K562 (cell line): ENCODE measurements at regions not wholly inside any gene's neighbourhood (a gene's known extent, or its start where the extent isn't known, plus 50 kb on each side); places are given as distances from the start of the nearest gene placed in this dataset.

Experiments used
- ATAC-seq: fragments of 200-7000 bp; cut with Tn5 transposase; 3 replicates; pipeline ENCODE4 v1.9.1; 2020; ENCODE audit warnings: moderate library complexity
- BruUV-seq: library from RNA; stranded (reverse); fragments of 400-500 nt; replicated peaks from 2 replicates; lab custom pipeline; 2021; lab: Mats Ljungman, UMichigan
- CTCF ChIA-PET: fragments of 300-600 bp; formaldehyde crosslinking; extraction: SDS; loops from one replicate; lab custom pipeline; 2021; ENCODE audit warnings: low intra/inter-chr PET ratio; lab: Yijun Ruan, JAX
- POLR2A ChIA-PET: fragments of 300-600, 350-650 bp; sonication (Branson Sonifier 250); formaldehyde crosslinking; extraction: SDS; loops from one replicate; lab custom pipeline; 2021; ENCODE audit warnings: antibody characterized with exemption, inconsistent platforms; lab: Yijun Ruan, JAX
- DNase-seq, 4 experiments: peaks; one replicate each; pipeline versions ENCODE4 v3.0.0 to v3.0.0-alpha.2; 2011 to 2018; ENCODE audit warnings: low spot score in 3 of 4, mixed read lengths in 3 of 4; ENCODE audit errors: extremely low read depth in 1 of 4
- FAIRE-seq: peaks from 2 replicates; lab custom pipeline; 2011; peaks lifted over from hg19 to GRCh38; lab: Jason Lieb, UNC
- H2AFZ ChIP-seq: 2 replicates; pipeline ENCODE4 v1.6.0; 2011; ENCODE audit warnings: low read depth, low read length, control low read depth, inconsistent platforms
- H3K27ac ChIP-seq: fragments of 200-600 bp; 3 replicates; pipeline ENCODE4 v1.8.0; 2011; ENCODE audit warnings: low read depth, mild to moderate bottlenecking, control low read depth, inconsistent platforms, low read length, moderate library complexity, mixed read lengths; ENCODE audit errors: extremely low read depth
- H3K27me3 ChIP-seq, 2 experiments: fragments of 300-600 bp in 1 of 2; 2 replicates in 1 of 2; 3 replicates in 1 of 2; pipeline versions ENCODE4 v1.6.0 to v1.8.0; 2011; ENCODE audit warnings: inconsistent platforms in 2 of 2, low read length in 2 of 2, mild to moderate bottlenecking in 1 of 2, mixed read lengths in 1 of 2, moderate library complexity in 1 of 2; ENCODE audit not compliant: control insufficient read depth in 2 of 2, insufficient read depth in 2 of 2
- H3K36me3 ChIP-seq: fragments of 300-600 bp; 3 replicates; pipeline ENCODE4 v1.8.0; 2011; ENCODE audit warnings: mild to moderate bottlenecking, low read length, inconsistent platforms; ENCODE audit not compliant: control insufficient read depth, insufficient read depth
- H3K4me1 ChIP-seq, 2 experiments: fragments of 200-600 bp in 1 of 2; replicated peaks in 1 of 2; 2 replicates in 1 of 2; 3 replicates in 1 of 2; pipeline versions ENCODE4 v1.5.1 to v1.8.0; 2011; ENCODE audit warnings: inconsistent platforms in 2 of 2, low read length in 2 of 2, mild to moderate bottlenecking in 1 of 2, mixed read lengths in 1 of 2, moderate library complexity in 1 of 2; ENCODE audit not compliant: control insufficient read depth in 2 of 2, insufficient read depth in 2 of 2
- H3K4me2 ChIP-seq: 2 replicates; pipeline ENCODE4 v1.6.1; 2011; ENCODE audit warnings: low read length, control low read depth, inconsistent platforms, mixed read lengths; ENCODE audit not compliant: insufficient read depth
- H3K4me3 ChIP-seq: fragments of 200-600 bp; sonication (generic), shearing (Covaris generic); 2 replicates; pipeline ENCODE4 v1.5.1; 2016; ENCODE audit warnings: control low read depth, inconsistent platforms
- H3K79me2 ChIP-seq: fragments of 200-600 bp; 3 replicates; pipeline ENCODE4 v1.8.0; 2011; ENCODE audit warnings: low read length, inconsistent platforms; ENCODE audit not compliant: control insufficient read depth, insufficient read depth
- H3K9ac ChIP-seq, 2 experiments: 2 replicates each; pipeline versions ENCODE4 v1.6.0 to v1.6.1; 2011; ENCODE audit warnings: low read depth in 2 of 2, low read length in 2 of 2, control low read depth in 1 of 2, inconsistent platforms in 1 of 2, mild to moderate bottlenecking in 1 of 2, mixed read lengths in 1 of 2; ENCODE audit not compliant: insufficient read depth in 1 of 2
- H3K9me1 ChIP-seq: one replicate; pipeline ENCODE4 v1.6.0; 2011; ENCODE audit warnings: inconsistent platforms, mild to moderate bottlenecking, low read length, moderate library complexity; ENCODE audit not compliant: control insufficient read depth, insufficient read depth
- H3K9me3 ChIP-seq: replicated peaks from 2 replicates; pipeline ENCODE4 v1.5.1; 2011; ENCODE audit warnings: low read depth, low read length, inconsistent platforms; ENCODE audit not compliant: control insufficient read depth, insufficient read depth
- H4K20me1 ChIP-seq: replicated peaks from 2 replicates; pipeline ENCODE4 v1.6.1; 2011; ENCODE audit warnings: low read length, inconsistent platforms, mixed read lengths; ENCODE audit not compliant: control insufficient read depth, insufficient read depth
- MAFG ChIP-seq: fragments of 450-650 bp; conservative IDR thresholded peaks from 2 replicates; pipeline ENCODE4 v1.6.1; 2016; ENCODE audit warnings: missing genetic modification characterization, missing compliant biosample characterization
- MEIS2 ChIP-seq: fragments of 450-650 bp; IDR thresholded peaks from 2 replicates; pipeline ENCODE4 v1.6.1; 2014; ENCODE audit warnings: mild to moderate bottlenecking; ENCODE audit not compliant: partially characterized antibody
- NONO ChIP-seq, 2 experiments: fragments of 200-400 bp in 1 of 2; fragments of 450-650 bp in 1 of 2; formaldehyde crosslinking in 1 of 2; IDR thresholded peaks; 2 replicates each; pipeline ENCODE4 v1.6.1; 2017; ENCODE audit warnings: low read depth in 2 of 2, mild to moderate bottlenecking in 2 of 2, moderate library complexity in 2 of 2, low read length in 1 of 2
- RAD21 ChIP-seq, 2 experiments: fragments of 250-450 bp in 1 of 2; fragments of 450-650 bp in 1 of 2; sonication (Bioruptor Pico) in 1 of 2; formaldehyde crosslinking in 1 of 2; IDR thresholded peaks in 1 of 2; conservative IDR thresholded peaks in 1 of 2; 2 replicates each; pipeline versions ENCODE4 v1.4.0 to v1.8.0; 2020 to 2022; ENCODE audit warnings: mild to moderate bottlenecking in 2 of 2, moderate library complexity in 1 of 2
- SMARCA5 ChIP-seq: fragments of 450-650 bp; IDR thresholded peaks from 2 replicates; pipeline ENCODE4 v1.6.1; 2016
- SRF ChIP-seq, 2 experiments: fragments of 250-450, 450-650 bp in 1 of 2; sonication (Bioruptor Pico) in 1 of 2; sonication (generic) in 1 of 2; formaldehyde crosslinking; IDR thresholded peaks; 2 replicates each; pipeline versions ENCODE4 v1.5.0 to v1.5.1; 2020 to 2022; ENCODE audit warnings: mild to moderate bottlenecking in 1 of 2, missing genetic modification reagents in 1 of 2
- ZNF12 ChIP-seq: sonication (generic); formaldehyde crosslinking; IDR thresholded peaks from 2 replicates; pipeline ENCODE4 v1.4.0; 2020; ENCODE audit warnings: mild to moderate bottlenecking, missing genetic modification reagents
- ZNF197 ChIP-seq: fragments of 200-800 bp; sonication (Bioruptor generic); IDR thresholded peaks from 2 replicates; pipeline ENCODE4 v1.6.1; 2016; ENCODE audit warnings: low read depth, missing genetic modification characterization, missing compliant biosample characterization
- ZNF224 ChIP-seq: sonication (generic); formaldehyde crosslinking; IDR thresholded peaks from 2 replicates; pipeline ENCODE4 v1.8.0; 2022; ENCODE audit warnings: mild to moderate bottlenecking, missing genetic modification reagents
- WGBS: fragments of 100-300 bp; shearing (Covaris generic); methylation state at CpG from one replicate; pipeline ENCODE4 v1.1.6; 2016; ENCODE audit warnings: low coverage, mixed read lengths; ENCODE audit not compliant: insufficient coverage; ENCODE audit errors: missing lambda C conversion rate; 5-methylcytosine and 5-hydroxymethylcytosine counted together
- in situ Hi-C: fragments of 300-500 bp; cut with MboI; formaldehyde crosslinking; loops from 4 replicates; pipeline ENCODE4 v1.15.0; 2018; ENCODE audit warnings: inconsistent platforms, mixed read lengths
- intact Hi-C: fragments of 100-400 bp; cut with micrococcal nuclease; formaldehyde crosslinking; loops from 2 replicates; pipeline ENCODE4 v1.14.2; 2022

DNA sequence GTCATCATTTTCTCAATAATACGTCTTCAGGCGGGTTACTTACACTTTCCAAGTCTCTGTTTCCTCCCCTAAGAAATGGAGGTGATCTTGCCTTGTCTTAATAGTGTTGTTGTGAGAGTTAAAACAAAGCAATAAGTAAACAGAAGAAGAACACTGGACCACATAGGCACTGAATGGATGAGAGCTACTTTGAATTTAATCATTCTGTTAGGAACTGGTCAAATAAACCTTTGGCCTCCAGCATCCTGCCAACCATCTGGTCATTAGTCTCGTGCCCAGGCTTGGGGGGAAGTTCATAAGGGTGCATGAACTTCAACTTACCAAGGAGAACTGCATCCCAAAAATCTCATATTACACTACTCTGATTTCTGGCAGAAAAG lies 109.4 kb upstream of the C7orf33 start:
- TF ChIP-seq ZNF197: no peak
- no peak for TF ChIP-seq NONO (IDR thresholded peaks at IDR 0.05; ENCODE audit: low read depth in 2 of 2, low read length in 1 of 2)
- no peak for TF ChIP-seq MEIS2
- no peak for TF ChIP-seq SRF (CRISPR knock-in tag; IDR thresholded peaks at IDR 0.05)
- no peak for TF ChIP-seq MAFG (tag)
- no peak for TF ChIP-seq RAD21 (CRISPR knock-in tag; conservative IDR thresholded peaks at IDR 0.05 in 1 of 2, IDR thresholded peaks at IDR 0.05 in 1 of 2)
- TF ChIP-seq ZNF12 (CRISPR knock-in tag): no peak
- no peak for TF ChIP-seq ZNF224 (CRISPR knock-in tag)
- TF ChIP-seq SMARCA5: no peak
- TF ChIP-seq, all 486 proteins: peak for 0
- Histone ChIP-seq H3K9ac (no peak overlapping the region), H3K4me2 (no peak overlapping the region; the same call in 1 of the 2 replicates), H2AFZ (no peak overlapping the region), H3K27ac (no peak overlapping the region), H3K27me3 (peaks cover 60 to 88% of the 10 kb centered on the region in 2 experiments), H3K79me2 (no peaks in the 10 kb centered on the region), H3K4me3 (no peak overlapping the region), H3K9me1 (no peaks in the 10 kb centered on the region), H3K36me3 (no peaks in the 10 kb centered on the region), H3K9me3 (no peaks in the 10 kb centered on the region), H3K4me1 (peaks cover 0 to 6% of the 10 kb centered on the region in 2 experiments; a peak in 1 of 5 replicates), H4K20me1 (no peaks in the 10 kb centered on the region)
- intact Hi-C loops: no loop called here
- WGBS: 0% methylated on average over 3 of the region's 3 CpGs
- CTCF ChIA-PET: interaction anchor here (0.6 kb wide), 1 partner anchor 12 kb away, joined by 3 read pairs; no protein-coding TSS in a partner anchor
- ATAC-seq (no peak), FAIRE-seq (no peak), DNase-seq (no peak)
- no TSS peak for BruUV-seq
- POLR2A ChIA-PET: no interaction called here
- in situ Hi-C loops: no loop called here
